WTC11 (cell line): ENCODE measurements at regions not wholly inside any gene's neighbourhood (a gene's known extent, or its start where the extent isn't known, plus 50 kb on each side); places are given as distances from the start of the nearest gene placed in this dataset.

Experiments used
- NR3C1 ChIP-seq: sonication (generic); formaldehyde crosslinking; conservative IDR thresholded peaks from 2 replicates; pipeline ENCODE4 v1.8.1; 2023; ENCODE audit warnings: low read depth, mild to moderate bottlenecking, missing genetic modification reagents
- TF ChIP-seq, protein P1 (sequence below): sonication (generic); formaldehyde crosslinking; IDR thresholded peaks from 2 replicates; pipeline ENCODE4 v1.8.1; 2023; ENCODE audit warnings: mild to moderate bottlenecking, missing genetic modification reagents, moderate library complexity
- TF ChIP-seq, protein P2 (sequence below): fragments of 200-600 bp; IDR thresholded peaks from 2 replicates; pipeline ENCODE4 v1.8.0; 2022; ENCODE audit warnings: antibody characterized with exemption

GRCh38 chr3:39644176-39644575 is 165.2 kb upstream of the MYRIP start:
- TF ChIP-seq, protein P1, sequence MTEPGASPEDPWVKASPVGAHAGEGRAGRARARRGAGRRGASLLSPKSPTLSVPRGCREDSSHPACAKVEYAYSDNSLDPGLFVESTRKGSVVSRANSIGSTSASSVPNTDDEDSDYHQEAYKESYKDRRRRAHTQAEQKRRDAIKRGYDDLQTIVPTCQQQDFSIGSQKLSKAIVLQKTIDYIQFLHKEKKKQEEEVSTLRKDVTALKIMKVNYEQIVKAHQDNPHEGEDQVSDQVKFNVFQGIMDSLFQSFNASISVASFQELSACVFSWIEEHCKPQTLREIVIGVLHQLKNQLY (CRISPR knock-in tag), result no peak
- TF ChIP-seq, protein P2, sequence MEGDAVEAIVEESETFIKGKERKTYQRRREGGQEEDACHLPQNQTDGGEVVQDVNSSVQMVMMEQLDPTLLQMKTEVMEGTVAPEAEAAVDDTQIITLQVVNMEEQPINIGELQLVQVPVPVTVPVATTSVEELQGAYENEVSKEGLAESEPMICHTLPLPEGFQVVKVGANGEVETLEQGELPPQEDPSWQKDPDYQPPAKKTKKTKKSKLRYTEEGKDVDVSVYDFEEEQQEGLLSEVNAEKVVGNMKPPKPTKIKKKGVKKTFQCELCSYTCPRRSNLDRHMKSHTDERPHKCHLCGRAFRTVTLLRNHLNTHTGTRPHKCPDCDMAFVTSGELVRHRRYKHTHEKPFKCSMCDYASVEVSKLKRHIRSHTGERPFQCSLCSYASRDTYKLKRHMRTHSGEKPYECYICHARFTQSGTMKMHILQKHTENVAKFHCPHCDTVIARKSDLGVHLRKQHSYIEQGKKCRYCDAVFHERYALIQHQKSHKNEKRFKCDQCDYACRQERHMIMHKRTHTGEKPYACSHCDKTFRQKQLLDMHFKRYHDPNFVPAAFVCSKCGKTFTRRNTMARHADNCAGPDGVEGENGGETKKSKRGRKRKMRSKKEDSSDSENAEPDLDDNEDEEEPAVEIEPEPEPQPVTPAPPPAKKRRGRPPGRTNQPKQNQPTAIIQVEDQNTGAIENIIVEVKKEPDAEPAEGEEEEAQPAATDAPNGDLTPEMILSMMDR, result no peak
- no peak for TF ChIP-seq NR3C1
